ENCODE measurements at regions not wholly inside any gene's neighbourhood (a gene's known extent, or its start where the extent isn't known, plus 50 kb on each side); places are given as distances from the start of the nearest gene placed in this dataset.

GRCh38 chr1:54488065-54488750 is 59.8 kb upstream of the ACOT11 start:
- intact Hi-C loops (cut with DNase I) = loop anchor here (5.0 kb wide), 1 partner anchor 81 kb away; the partner anchor contains the start of gene SSBP3
- no peak for FAIRE-seq
- H3K4me3 ChIP-seq (ENCODE audit: low read length in 3 of 3) = peak overlapping the region; percentile 48 to 78 (median 69)
- H3K9me3 ChIP-seq (ENCODE audit: control insufficient read depth in 2 of 3, insufficient read depth in 1 of 3, low read length in 3 of 3) = no peaks in the 10 kb centered on the region
- no peaks in the 10 kb centered on the region for H3K27me3 ChIP-seq (ENCODE audit: control insufficient read depth, insufficient read depth, low read length)
- H3K9ac ChIP-seq (ENCODE audit: low read length in 3 of 3) = peak overlapping the region in 2 of 3 donors; percentile 29 to 90
- TF ChIP-seq, protein P1, sequence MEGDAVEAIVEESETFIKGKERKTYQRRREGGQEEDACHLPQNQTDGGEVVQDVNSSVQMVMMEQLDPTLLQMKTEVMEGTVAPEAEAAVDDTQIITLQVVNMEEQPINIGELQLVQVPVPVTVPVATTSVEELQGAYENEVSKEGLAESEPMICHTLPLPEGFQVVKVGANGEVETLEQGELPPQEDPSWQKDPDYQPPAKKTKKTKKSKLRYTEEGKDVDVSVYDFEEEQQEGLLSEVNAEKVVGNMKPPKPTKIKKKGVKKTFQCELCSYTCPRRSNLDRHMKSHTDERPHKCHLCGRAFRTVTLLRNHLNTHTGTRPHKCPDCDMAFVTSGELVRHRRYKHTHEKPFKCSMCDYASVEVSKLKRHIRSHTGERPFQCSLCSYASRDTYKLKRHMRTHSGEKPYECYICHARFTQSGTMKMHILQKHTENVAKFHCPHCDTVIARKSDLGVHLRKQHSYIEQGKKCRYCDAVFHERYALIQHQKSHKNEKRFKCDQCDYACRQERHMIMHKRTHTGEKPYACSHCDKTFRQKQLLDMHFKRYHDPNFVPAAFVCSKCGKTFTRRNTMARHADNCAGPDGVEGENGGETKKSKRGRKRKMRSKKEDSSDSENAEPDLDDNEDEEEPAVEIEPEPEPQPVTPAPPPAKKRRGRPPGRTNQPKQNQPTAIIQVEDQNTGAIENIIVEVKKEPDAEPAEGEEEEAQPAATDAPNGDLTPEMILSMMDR (IDR thresholded peaks at IDR 0.05; ENCODE audit: borderline replicate concordance, extremely low read depth, insufficient read depth) = no peak
- peaks cover 5 to 12% (median 10%) of the 10 kb centered on the region in 3 donors for H3K4me1 ChIP-seq (ENCODE audit: control insufficient read depth in 2 of 3, insufficient read depth in 2 of 3, low read depth in 1 of 3, low read length in 3 of 3)
- H3K27ac ChIP-seq (ENCODE audit: low read depth in 2 of 2, low read length in 2 of 2) = peak overlapping the region; percentile 94 to 95
- DNase-seq = peak; percentile 96 to 98 (median 97)
- no peaks in the 10 kb centered on the region for H3K36me3 ChIP-seq (ENCODE audit: control insufficient read depth in 2 of 3, insufficient read depth in 3 of 3, low read length in 3 of 3)

GRCh38 chr1:54487571-54488050 is 60.4 kb upstream of the ACOT11 start:
- Histone ChIP-seq H3K27me3 (ENCODE audit: control insufficient read depth, insufficient read depth, low read length) (no peaks in the 10 kb centered on the region), H3K9ac (ENCODE audit: low read length in 3 of 3) (peak overlapping the region in 1 of 3 donors; percentile 73), H3K36me3 (ENCODE audit: control insufficient read depth in 2 of 3, insufficient read depth in 3 of 3, low read length in 3 of 3) (no peaks in the 10 kb centered on the region), H3K4me1 (ENCODE audit: control insufficient read depth in 2 of 3, insufficient read depth in 2 of 3, low read depth in 1 of 3, low read length in 3 of 3) (peaks cover 5 to 12% (median 10%) of the 10 kb centered on the region in 3 donors), H3K9me3 (ENCODE audit: control insufficient read depth in 2 of 3, insufficient read depth in 1 of 3, low read length in 3 of 3) (no peaks in the 10 kb centered on the region), H3K4me3 (ENCODE audit: low read length in 3 of 3) (peak overlapping the region in 2 of 3 donors; percentile 30 to 62), H3K27ac (ENCODE audit: low read depth in 2 of 2, low read length in 2 of 2) (peak overlapping the region; percentile 66 to 94)
- DNase-seq (peak in 1 of 5 donors; percentile 39), FAIRE-seq (no peak)
- TF ChIP-seq, protein P1 (IDR thresholded peaks at IDR 0.05; ENCODE audit: borderline replicate concordance, extremely low read depth, insufficient read depth) = no peak
- intact Hi-C loops (cut with DNase I) = loop anchor here (5.0 kb wide), 1 partner anchor 80 kb away; the partner anchor contains the start of gene SSBP3

- no peak overlapping the region for H3K27ac ChIP-seq (ENCODE audit: low read depth in 2 of 2, low read length in 2 of 2)
- TF ChIP-seq, protein P1 (IDR thresholded peaks at IDR 0.05; ENCODE audit: borderline replicate concordance, extremely low read depth, insufficient read depth) = no peak
- no peak overlapping the region for H3K4me3 ChIP-seq (ENCODE audit: low read length in 3 of 3)
Observed at GRCh38 chr1:54486907-54487306, 61.1 kb upstream of the ACOT11 start.

More at GRCh38 chr1:54486907-54487306, 61.1 kb upstream of the ACOT11 start:
- Histone ChIP-seq H3K9ac (ENCODE audit: low read length in 3 of 3) (no peak overlapping the region), H3K36me3 (ENCODE audit: control insufficient read depth in 2 of 3, insufficient read depth in 3 of 3, low read length in 3 of 3) (no peaks in the 10 kb centered on the region), H3K9me3 (ENCODE audit: control insufficient read depth in 2 of 3, insufficient read depth in 1 of 3, low read length in 3 of 3) (no peaks in the 10 kb centered on the region), H3K4me1 (ENCODE audit: control insufficient read depth in 2 of 3, insufficient read depth in 2 of 3, low read depth in 1 of 3, low read length in 3 of 3) (peaks cover 5 to 12% (median 10%) of the 10 kb centered on the region in 3 donors), H3K27me3 (ENCODE audit: control insufficient read depth, insufficient read depth, low read length) (no peaks in the 10 kb centered on the region)
- intact Hi-C loops (cut with DNase I) = loop anchor here (5.0 kb wide), 1 partner anchor 80 kb away; the partner anchor contains the start of gene SSBP3
- FAIRE-seq (no peak), DNase-seq (peak in 1 of 5 donors; percentile 50)

Data from kidney (tissue), 13 donors.